ENCODE measurements at regions not wholly inside any gene's neighbourhood (a gene's known extent, or its start where the extent isn't known, plus 50 kb on each side); places are given as distances from the start of the nearest gene placed in this dataset.
"Not testable (repeated sequence)": the region's sequence is repeated elsewhere in the genome, so short reads cannot be mapped to it uniquely, and the experiment has no call there.

GRCh38 chr1:228994676-228995594, 259.7 kb downstream of the RHOU start:
- FAIRE-seq, result no peak

- FAIRE-seq, result no peak
Measured at GRCh38 chr1:228996281-228996680, 261.0 kb downstream of the RHOU start.

- FAIRE-seq, result no peak
Measured at GRCh38 chr1:228997721-228998144, 262.5 kb downstream of the RHOU start.

DNA sequence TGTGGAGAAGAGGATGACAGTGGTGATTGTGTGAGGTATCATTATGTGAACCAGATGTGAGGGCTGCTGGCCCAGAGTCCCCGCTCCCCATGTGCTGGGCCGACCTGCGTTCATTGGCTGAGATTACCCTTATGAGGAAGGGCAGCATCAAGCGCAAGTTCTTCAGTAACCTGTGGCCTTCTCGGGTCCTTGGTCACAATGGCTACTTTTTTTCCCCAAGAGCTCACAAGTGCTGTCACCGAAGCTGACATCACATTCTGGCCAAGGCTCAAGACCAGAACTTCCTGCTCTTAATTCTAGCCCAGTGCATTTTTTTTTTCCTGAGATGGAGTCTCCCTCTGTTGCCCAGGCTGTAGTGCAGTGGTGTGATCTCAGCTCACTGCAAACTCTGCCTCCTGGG, 262.9 kb downstream of the RHOU start:
- no peak for FAIRE-seq

DNA sequence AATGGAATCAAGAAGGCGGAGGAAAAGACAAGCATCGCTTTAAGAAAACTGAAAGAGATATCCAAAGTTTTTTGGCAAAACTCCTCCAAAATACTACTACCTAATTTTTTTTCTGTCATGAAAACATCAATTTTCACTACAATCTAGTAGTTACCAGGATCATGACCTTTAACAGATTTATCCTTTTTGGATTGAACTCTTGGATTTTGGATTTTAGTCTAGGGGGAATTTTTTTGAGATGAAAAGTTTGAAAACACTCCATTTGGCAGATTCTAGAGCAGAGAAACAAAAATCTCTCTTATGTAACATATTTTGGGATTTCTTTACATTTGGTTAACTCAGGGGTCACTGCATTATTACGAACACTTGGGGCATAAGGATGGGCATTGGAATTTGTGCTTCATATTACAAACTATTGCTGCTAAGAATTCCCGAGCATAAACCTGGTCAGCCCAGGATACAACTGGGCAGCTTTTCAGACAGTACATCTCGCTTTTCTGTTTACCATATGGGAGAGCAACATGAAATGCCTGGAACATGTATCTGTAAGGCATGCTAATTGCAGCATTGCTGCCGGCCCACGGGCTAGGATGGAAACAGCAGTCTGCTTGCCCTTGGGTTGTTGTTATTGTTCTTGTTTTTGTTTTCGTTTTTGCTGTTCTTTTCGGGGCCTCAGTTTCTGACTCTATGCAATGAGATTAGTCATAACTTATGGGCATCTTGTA, 264.3 kb downstream of the RHOU start:
- no peak for FAIRE-seq

DNA sequence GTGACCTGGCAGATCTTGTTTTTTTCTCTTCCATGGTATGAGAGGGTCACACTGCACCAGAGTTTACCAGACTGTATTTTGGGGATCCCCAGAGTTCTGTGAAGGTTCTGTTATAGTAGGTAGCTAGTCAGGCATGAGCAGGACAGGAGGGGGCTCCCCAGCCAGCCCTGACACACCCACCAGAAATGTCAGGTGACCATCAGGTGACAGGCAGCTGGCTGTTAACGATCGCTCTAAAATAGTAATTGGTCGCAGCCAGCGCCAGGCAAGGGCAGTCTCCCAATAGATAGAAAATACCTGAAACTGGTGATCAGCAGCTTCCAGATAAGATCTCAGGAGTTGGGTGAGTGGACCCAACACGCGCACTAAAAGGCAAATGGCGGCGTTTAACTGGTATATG, 264.9 kb downstream of the RHOU start:
- no peak for FAIRE-seq

DNA sequence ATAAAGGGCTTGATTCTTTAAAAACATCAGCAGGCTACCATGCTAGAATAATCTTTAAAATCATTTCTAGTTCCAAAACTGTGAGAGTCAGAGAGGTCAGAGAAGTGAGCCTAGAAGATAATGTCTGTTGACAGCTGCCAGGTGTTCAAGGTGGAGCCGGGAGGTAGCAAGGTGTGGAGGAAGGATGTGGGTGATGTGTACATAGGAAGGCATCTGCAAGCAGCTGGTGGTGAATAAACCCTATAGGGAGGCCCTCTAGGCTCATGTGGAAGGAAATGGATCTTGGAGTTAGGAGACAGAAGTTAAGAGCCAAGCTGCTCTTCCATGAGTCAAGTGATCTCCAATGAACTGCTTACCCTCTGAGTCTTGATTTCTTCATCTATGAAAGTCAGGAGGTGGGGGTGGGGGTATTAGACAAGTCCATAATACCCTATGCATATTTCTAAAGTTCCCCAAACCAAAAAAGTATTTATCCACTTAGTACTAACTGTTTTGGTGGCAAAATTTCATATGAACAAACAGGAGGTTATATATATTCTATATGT, 266.3 kb downstream of the RHOU start:
- FAIRE-seq, result no peak

DNA sequence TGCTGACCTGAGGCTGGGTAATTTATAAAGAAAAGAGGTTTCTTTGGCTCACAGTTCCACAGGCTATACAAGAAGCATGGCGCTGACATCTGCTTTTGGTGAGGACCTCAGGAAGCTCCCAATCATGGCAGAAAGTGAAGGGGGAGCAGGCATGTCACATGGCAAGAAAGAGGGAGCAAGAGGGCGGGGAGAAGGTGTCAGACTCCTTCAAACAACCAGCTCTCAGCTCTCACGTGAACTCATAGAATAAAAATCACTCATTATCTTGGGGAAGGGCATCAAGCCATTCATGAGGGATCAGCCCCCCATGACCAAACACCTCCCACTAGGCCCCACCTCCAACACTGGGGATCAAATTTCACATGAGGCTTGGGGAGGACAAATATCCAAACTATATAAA, 266.8 kb downstream of the RHOU start:
- no peak for FAIRE-seq

- no peak for FAIRE-seq
Measured at GRCh38 chr1:229002451-229002960, 267.2 kb downstream of the RHOU start.

- no peak for FAIRE-seq
Measured at GRCh38 chr1:229003233-229004031, 267.5 kb upstream of the RAB4A start.

DNA sequence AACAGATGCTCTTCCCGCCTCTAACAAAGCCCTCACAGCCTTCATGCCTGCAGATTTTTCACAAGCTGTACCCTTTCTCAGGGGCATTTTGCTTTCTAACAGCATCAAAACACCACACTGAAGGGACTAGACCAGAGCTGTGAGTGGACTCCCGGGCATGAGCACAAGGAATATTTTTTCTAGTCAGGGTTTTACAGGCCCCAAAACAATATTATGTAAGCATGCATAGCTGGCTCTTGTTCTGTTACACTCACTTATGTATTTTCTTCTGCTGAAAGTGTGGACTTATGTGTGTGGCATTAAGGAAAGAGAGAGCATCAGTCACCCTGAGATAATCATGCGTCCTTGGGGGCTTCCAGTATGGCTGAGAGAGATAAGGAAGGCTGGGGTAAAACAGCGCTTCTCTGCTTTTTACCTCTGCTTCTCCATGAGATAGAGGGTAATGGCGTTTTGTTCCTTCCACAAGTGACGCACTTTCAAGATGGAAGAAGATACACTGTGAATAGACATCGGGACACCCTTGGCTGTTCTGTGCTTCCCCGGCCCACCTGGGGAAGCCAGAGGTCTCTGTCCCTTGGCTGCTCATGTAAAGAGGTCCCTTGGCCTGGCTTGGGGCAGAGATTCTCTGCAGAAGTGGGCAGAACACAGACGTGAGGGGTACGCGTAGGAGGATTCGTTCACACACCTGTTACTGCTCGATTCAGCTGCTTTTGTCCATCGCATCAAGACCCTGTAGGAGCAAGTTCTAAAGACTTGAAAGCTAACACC, 266.7 kb upstream of the RAB4A start:
- FAIRE-seq, result no peak

DNA sequence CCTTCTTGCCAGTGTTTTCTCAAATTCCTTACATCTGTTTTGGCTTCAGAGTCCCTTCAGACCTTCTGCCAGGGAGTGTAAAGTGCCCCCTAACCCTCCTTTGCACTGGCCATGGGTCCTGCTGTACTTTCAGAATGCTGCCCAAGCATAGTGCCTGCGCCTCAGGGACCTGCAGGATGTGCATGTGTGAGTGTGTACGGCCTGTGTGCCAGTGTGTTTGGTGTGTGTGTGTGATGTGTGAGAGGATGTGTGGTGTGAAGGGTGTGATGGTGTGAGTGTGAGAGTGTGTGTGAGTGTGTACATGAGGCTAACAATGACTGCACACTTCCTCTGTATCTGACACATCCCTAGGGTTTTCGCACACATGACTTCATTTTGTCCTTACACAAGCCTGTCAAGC, 265.8 kb upstream of the RAB4A start:
- FAIRE-seq, result no peak

GRCh38 chr1:229005556-229005955, 265.4 kb upstream of the RAB4A start:
- no peak for FAIRE-seq

DNA sequence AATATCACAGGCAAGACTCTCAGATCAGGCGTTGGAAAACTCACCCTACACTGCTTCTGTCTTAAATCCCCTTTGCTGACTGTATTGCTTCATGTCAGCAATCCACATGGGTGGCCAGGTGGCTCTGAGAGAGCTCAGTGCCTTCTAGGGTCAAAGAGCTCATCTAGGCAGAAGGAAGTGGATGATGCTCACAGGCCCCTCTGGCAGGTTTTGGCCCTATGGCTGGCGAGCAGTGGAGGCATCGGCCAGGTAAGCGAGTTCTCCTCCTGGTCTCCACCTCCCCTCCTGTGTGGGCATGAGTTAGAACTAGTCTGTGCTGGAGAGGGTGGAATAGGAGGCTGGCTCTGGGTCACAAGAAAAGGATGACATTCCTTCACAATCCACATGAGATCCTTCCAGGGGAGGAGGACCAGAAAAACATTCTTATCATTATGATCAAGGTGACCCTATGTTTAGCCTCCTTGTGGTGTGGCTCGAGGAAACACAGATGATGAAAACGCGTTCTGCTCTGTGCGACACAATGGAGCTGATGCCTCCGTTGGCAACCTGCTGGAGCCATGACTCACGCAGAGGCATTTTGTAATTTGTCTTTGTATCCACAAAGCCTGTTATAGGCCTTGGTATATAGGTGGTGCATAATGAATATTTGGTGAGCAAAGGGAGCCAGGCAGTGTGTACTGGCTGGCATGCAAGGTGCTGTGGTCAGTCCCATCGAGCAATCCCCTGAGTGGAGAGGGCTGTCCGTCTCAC, 264.6 kb upstream of the RAB4A start:
- FAIRE-seq, result no peak

DNA sequence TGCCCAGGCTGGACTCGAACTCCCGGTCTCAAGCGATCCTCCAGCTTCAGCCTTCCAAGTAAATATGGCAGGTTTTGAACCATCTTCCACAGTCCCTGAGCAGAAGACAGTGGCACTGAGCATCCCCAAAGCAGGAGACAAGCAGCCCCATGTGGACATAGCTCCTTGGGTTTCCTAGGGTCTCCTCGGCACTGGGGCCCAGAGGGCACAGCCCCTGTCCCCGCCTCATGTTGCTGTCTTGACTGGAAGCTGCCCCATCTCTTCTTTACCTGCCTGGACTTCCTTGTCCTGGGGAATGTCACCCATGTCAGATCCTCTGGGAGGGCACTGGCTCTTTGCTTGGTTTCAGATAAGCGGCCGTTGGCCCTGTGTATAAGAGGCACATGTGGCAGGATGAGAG, 263.7 kb upstream of the RAB4A start:
- FAIRE-seq, result no peak

DNA sequence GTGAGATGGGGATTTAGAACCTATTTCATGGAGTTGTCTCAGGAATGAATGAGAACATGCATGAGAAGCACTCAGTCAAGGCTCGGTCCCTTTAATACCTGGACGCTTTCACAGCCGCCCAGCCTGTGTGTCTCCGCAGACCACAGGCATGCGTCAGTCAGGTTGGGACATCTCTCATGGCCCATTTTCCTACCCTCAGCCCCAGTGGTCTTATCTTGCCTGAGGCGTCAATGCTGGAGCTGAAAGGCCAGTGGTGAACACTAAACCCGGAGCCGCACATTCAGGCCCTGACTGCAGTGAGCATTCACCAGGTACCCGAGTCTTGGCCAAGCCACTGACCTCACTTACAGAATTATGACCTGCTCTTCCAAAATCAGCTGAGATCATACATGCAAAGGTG, 263.2 kb upstream of the RAB4A start:
- FAIRE-seq, result no peak

- not testable (repeated sequence) for FAIRE-seq
Measured at GRCh38 chr1:229008347-229008746, 262.6 kb upstream of the RAB4A start.

- no peak for FAIRE-seq
Measured at GRCh38 chr1:229011022-229011421, 259.9 kb upstream of the RAB4A start.

DNA sequence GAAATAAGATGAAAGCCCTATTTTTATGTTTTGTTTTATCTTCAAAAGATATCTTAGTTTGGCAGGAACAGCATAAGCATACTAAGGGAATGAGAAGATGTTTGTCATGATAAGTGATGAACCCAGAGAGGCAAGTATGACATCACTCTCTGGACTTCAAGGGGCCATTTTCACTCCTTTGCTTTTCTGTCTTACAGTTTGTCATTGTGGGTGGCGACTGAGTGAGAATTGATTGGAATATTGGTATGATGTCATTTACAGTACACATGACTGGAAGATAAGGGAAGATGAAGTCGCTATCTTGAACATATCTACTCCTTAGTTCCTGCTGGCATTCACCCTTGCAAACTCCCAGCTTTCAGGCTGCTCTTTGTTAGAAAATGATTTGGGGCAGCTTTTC, 258.1 kb upstream of the RAB4A start:
- FAIRE-seq, result no peak

- no peak for FAIRE-seq
Measured at GRCh38 chr1:229013981-229014380, 256.9 kb upstream of the RAB4A start.

DNA sequence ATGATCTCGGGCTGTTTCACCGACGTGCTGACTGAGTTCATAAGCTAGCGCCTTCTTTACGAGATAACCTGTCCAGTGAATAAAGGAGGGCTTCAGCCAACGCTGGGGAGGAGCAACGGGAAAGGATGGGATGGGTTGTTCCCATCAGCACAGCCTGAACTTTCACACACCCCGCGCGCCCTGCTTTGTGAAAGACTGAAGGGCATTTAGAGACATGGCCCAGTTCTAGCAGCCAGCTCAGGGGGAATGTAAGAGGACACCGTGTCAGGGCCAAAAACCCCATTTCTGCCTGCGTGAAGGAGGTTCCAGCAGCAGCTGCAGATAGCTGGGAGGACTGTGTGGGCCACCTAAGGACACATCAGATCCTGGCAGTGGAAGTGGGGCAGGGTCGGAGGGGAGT, 255.1 kb upstream of the RAB4A start:
- no peak for FAIRE-seq
